ENCODE measurements at regions not wholly inside any gene's neighbourhood (a gene's known extent, or its start where the extent isn't known, plus 50 kb on each side); places are given as distances from the start of the nearest gene placed in this dataset.

DNA sequence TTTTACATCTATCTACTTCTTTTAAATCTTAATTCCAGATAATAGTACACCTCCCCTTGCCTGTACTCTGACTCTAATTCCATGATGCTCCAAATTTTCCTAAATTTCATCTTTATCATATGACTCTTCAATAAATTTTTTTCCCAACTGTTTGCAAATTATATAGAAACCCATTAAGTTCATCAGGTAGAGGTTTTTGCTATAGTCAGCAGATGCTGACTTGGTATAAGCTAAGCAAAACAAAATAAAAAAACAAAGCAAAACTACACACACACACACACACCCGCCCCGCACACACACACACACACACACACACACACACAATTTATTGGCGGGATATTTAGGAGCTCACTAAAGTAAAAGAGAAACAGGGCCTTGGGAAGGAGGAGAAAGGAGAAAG is 1047.8 kb upstream of the FAM98A start:
- no peak overlapping the region for H3K4me3 ChIP-seq (replicated peaks; ENCODE audit: insufficient read depth, low read length)
- no peaks in the 10 kb centered on the region for H3K27me3 ChIP-seq (ENCODE audit: insufficient read depth, poor library complexity, severe bottlenecking)
- H3K27ac ChIP-seq (replicated peaks) = no peak overlapping the region
- TF ChIP-seq GABPA (IDR thresholded peaks at IDR 0.05; ENCODE audit: low read depth) (no peak), SPI1 (IDR thresholded peaks at IDR 0.05; ENCODE audit: borderline replicate concordance, low read depth) (no peak), CTCF (IDR thresholded peaks at IDR 0.05; ENCODE audit: insufficient read depth, low read length) (no peak), REST (IDR thresholded peaks at IDR 0.05; ENCODE audit: insufficient replicate concordance, low read depth) (no peak), POLR2AphosphoS5 (IDR thresholded peaks at IDR 0.05; ENCODE audit: low read depth) (no peak)
- no peak for DNase-seq (ENCODE audit: low read depth in 1 of 2, low spot score in 1 of 2)

GRCh38 chr2:34632327-34632726 is 1033.2 kb upstream of the FAM98A start:
- Histone ChIP-seq H3K4me3 (replicated peaks; ENCODE audit: insufficient read depth, low read length) (no peak overlapping the region), H3K27ac (replicated peaks) (no peak overlapping the region), H3K27me3 (ENCODE audit: insufficient read depth, poor library complexity, severe bottlenecking) (no peaks in the 10 kb centered on the region)
- no peak for DNase-seq (ENCODE audit: low read depth in 1 of 2, low spot score in 1 of 2)
- no peak for TF ChIP-seq POLR2AphosphoS5 (IDR thresholded peaks at IDR 0.05; ENCODE audit: low read depth)
- TF ChIP-seq SPI1 (IDR thresholded peaks at IDR 0.05; ENCODE audit: borderline replicate concordance, low read depth) = no peak
- TF ChIP-seq CTCF (IDR thresholded peaks at IDR 0.05; ENCODE audit: insufficient read depth, low read length) = no peak
- TF ChIP-seq GABPA (IDR thresholded peaks at IDR 0.05; ENCODE audit: low read depth) = no peak
- no peak for TF ChIP-seq REST (IDR thresholded peaks at IDR 0.05; ENCODE audit: insufficient replicate concordance, low read depth)

- Histone ChIP-seq H3K27ac (replicated peaks) (no peak overlapping the region), H3K27me3 (ENCODE audit: insufficient read depth, poor library complexity, severe bottlenecking) (no peaks in the 10 kb centered on the region), H3K4me3 (replicated peaks; ENCODE audit: insufficient read depth, low read length) (no peak overlapping the region)
- no peak for DNase-seq (ENCODE audit: low read depth in 1 of 2, low spot score in 1 of 2)
- no peak for TF ChIP-seq CTCF (IDR thresholded peaks at IDR 0.05; ENCODE audit: insufficient read depth, low read length)
- TF ChIP-seq POLR2AphosphoS5 (IDR thresholded peaks at IDR 0.05; ENCODE audit: low read depth) = no peak
- no peak for TF ChIP-seq SPI1 (IDR thresholded peaks at IDR 0.05; ENCODE audit: borderline replicate concordance, low read depth)
- no peak for TF ChIP-seq REST (IDR thresholded peaks at IDR 0.05; ENCODE audit: insufficient replicate concordance, low read depth)
- TF ChIP-seq GABPA (IDR thresholded peaks at IDR 0.05; ENCODE audit: low read depth) = no peak
Measured at GRCh38 chr2:34627003-34627402, 1027.9 kb upstream of the FAM98A start.

Measured in HL-60 (cell line).